AG20443 (cell line): ENCODE measurements at regions not wholly inside any gene's neighbourhood (a gene's known extent, or its start where the extent isn't known, plus 50 kb on each side); places are given as distances from the start of the nearest gene placed in this dataset.
"Not testable (repeated sequence)": the region's sequence is repeated elsewhere in the genome, so short reads cannot be mapped to it uniquely, and the experiment has no call there.

ENCODE experiments used
- DNase-seq: peaks from one replicate; pipeline ENCODE4 v3.0.0; 2012; ENCODE audit warnings: low spot score, mixed read lengths

GRCh38 chr5:152178350-152178699 is 226.8 kb downstream of the NMUR2 start:
- no peak for DNase-seq

- no peak for DNase-seq
These were observed 227.3 kb downstream of the NMUR2 start for GRCh38 chr5:152177626-152178349.

DNA sequence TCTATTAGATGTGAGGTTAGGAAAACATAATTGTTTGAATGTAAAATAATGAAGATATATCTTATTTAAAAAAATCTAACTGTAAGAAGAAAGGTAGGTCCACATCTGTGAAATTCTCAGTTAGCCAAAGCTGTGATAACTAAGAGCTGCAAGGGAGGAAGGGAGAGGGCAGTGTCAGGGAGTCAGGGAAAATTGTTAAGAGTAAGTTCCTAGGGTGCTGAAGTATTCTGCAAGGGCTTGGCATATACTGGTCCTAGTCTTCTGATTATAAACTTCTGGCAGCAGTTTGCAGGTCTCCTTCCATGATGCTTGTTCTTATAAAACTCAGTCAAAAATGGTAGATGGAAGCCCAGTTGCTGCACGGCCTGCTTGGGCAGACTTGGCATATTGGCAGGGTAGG is 233.2 kb downstream of the NMUR2 start:
- no peak for DNase-seq

GRCh38 chr5:152170350-152170749 is 234.7 kb downstream of the NMUR2 start:
- DNase-seq, result no peak

- DNase-seq, result no peak
These were observed 240.2 kb upstream of the GLRA1 start for GRCh38 chr5:152164860-152165259.

DNA sequence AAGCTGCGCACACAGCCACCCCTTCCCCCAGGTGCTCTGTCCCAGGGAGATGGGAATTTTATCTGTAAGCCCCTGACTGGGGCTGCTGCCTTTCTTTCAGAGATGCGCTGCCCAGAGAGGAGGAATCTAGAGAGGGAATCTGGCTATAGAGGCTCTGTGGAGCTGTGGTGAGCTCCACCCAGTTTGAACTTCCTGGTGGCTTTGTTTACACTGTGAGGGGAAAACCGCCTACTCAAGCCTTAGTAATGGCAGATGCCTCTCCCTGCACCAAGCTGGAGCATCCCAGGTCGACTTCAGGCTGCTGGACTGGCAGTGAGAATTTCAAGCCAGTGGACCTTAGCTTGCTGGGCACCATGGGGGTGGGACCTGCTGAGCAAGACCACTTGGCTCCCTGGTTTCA is 235.2 kb upstream of the GLRA1 start:
- not testable (repeated sequence) for DNase-seq

DNA sequence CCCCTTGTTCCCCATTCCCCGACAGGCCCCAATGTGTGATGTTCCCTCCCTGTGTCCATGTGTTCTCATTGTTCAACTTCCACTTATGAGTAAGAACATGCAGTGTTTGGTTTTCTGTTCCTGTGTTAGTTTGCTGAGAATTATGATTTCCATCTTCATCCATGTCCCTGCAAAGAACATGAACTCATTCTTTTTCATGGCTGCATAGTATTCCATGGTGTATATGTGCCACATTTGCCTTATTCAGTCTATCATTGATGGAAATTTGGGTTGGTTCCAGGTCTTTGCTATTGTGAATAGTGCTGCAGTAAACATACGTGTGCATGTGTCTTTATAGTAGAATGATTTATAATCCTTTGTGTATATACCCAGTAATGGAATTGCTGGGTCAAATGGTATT is 229.8 kb upstream of the GLRA1 start:
- DNase-seq, result not testable (repeated sequence)

GRCh38 chr5:152151940-152152339 is 227.3 kb upstream of the GLRA1 start:
- DNase-seq, result no peak

DNA sequence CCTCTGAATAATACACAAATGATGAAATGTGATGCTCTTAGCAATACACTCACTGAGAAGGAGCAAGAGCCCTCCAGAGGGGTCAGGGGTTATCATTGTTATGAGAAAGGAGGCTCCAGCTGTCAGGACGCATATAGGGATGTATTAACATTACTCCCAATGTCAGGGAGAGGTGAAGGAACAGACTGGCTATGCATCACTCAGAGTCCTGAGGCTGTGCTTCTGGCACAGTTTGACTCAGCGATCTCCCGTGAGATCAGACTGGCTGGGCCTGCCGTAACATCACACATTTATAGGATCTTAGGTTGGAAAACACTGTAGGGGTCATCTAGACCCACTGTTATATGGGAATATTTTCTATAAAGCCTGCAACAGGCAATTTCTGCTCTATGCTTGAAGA is 226.5 kb upstream of the GLRA1 start:
- DNase-seq, result no peak

DNA sequence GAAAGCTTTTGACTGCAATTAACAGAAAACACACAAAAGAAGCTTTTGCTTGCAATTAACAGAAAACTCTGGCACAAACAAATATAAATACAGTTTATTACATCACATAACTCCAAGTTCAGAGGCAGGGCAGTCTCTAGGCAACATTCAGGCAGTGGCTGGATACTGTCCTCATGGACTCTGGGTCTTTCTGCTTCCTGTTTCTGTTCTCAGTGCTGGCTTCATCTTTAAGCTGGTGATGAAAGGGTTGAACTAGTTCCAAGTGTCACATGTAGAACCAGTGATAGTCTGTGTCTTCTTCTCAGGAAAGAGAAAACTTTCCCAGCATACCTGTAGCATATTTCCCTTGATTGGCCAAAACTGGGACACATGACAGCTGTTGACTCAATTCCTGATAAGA is 222.6 kb upstream of the GLRA1 start:
- no peak for DNase-seq

GRCh38 chr5:152146566-152146965 is 221.9 kb upstream of the GLRA1 start:
- DNase-seq, result no peak

DNA sequence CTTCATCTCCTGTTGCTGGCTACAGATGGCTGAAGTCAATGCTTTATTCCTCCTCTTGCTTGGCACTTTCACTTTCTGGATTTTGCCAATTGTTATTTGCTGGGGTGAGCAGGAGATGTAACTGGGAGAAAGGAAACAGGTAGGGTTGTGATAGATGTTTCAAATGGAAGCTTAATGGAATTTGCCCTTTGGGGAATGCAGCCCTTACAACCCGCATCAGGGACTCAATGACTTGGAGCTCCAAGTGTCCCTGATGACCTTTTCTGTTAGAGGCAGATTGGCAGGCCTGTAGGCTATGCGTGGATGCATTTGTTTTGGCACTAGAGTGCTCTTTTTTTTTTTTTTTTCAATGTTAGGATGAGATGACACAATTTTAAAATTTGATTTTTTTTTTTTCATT is 219.9 kb upstream of the GLRA1 start:
- no peak for DNase-seq

GRCh38 chr5:152144030-152144429 is 219.4 kb upstream of the GLRA1 start:
- no peak for DNase-seq

GRCh38 chr5:152142840-152143469 is 218.3 kb upstream of the GLRA1 start:
- peak; percentile 81 for DNase-seq

DNA sequence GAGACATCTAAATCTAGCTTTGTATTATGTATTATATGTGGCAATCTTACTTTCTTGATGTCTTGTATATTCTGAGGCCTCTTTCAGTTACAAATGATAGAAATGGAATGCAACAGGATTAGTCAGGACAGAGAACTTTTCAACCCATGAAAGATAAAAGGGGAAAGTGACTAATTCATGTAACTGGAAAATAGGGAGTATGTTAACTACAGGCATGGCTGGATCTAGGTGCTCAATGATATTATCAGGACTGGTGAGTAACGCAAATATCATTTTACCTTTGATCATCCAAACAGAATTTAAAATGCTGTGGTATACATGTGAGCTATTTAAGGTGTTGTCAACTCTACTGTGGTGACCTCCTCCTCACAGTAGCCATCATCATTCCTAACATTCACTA is 215.7 kb upstream of the GLRA1 start:
- no peak for DNase-seq

DNA sequence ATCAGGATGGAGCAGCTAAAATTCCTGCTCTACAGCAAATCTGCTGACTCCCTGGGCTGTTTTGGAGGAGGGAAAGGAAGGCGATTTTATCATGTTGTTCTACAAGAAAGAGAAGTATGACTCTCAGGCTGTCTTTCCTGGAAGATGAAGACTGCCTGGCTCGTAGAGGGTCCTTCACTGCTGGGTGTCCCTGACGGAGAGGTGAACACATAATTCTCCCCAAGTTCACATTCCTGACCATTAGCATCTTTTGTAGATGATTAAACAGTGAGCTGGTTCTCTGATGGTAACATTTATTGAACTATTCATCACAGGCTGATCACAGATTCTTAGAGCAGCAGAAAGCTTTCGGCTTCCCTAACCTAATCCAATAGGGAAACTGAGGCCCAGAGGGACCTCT is 212.4 kb upstream of the GLRA1 start:
- no peak for DNase-seq

DNA sequence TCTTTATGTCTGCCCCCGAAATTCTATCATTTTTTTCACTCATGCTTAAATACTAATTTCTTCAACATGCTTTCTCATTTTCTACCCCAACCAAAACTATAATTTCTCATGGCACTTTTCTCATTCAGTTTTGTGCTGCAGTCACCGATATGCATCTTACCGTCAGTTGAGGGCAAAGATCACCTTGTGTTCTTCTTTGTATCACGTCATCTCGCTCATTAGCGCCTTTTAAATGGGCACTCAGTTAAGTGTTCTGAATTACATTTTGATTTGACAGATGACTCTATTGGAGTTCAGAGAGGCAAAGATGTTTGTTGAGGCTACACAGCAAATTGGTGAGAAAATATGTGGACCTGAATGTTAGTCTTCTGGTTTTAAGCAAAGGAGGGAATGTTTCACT is 211.7 kb upstream of the GLRA1 start:
- no peak for DNase-seq

GRCh38 chr5:152135827-152136226 is 211.2 kb upstream of the GLRA1 start:
- DNase-seq, result no peak

DNA sequence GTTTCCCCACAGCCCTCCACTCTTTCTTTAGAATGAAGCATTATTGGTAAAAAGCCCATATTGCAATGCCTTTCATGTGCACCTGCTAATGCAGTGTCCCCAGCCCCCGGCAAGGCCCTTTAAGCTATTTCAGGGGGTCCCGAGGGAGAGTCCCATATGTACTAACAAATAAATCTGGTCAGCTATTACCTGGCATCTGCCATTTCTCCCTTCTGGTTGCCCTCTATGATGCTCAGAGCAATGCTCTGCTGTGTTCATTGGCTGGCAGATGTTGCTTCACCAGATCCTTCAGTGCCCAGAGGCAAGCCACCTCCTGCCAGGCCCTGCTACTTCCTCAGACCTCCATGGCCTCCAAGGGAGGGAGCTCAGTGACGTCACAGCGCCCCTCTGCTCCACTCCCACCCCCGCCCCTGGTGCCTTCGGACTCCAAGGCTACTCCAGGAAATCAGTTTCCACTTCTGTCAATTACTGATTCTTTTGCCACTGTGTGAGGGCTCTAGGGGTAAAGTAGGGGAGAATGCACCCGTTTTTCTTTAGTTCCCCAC is 201.1 kb upstream of the GLRA1 start:
- DNase-seq, result no peak

- DNase-seq, result no peak
These were observed 199.9 kb upstream of the GLRA1 start for GRCh38 chr5:152124409-152125041.

GRCh38 chr5:152118676-152119470 is 194.2 kb upstream of the GLRA1 start:
- DNase-seq, result no peak

GRCh38 chr5:152116934-152117333 is 192.3 kb upstream of the GLRA1 start:
- DNase-seq, result no peak

GRCh38 chr5:152113401-152113800 is 188.8 kb upstream of the GLRA1 start:
- DNase-seq, result no peak
